SU-DHL-6 (cell line): ENCODE measurements at regions not wholly inside any gene's neighbourhood (a gene's known extent, or its start where the extent isn't known, plus 50 kb on each side); places are given as distances from the start of the nearest gene placed in this dataset.
"Not testable (repeated sequence)": the region's sequence is repeated elsewhere in the genome, so short reads cannot be mapped to it uniquely, and the experiment has no call there.

ENCODE experiments used
- H2AFZ ChIP-seq: fragments of 200-600 bp; sonication (generic); 2 replicates; pipeline ENCODE4 v1.6.1; 2014; ENCODE audit warnings: low read depth, mild to moderate bottlenecking, moderate library complexity, mixed read lengths, antibody characterized with exemption, low read length; ENCODE audit not compliant: severe bottlenecking
- H3F3A ChIP-seq: fragments of 200-600 bp; shearing (Covaris generic); 2 replicates; pipeline ENCODE4 v1.6.0; 2016; ENCODE audit warnings: antibody characterized with exemption, mild to moderate bottlenecking; ENCODE audit not compliant: insufficient read depth
- H3K27ac ChIP-seq: fragments of 200-600 bp; sonication (generic); 2 replicates; pipeline ENCODE4 v1.5.1; 2016; ENCODE audit warnings: low read depth, mild to moderate bottlenecking, low read length, moderate library complexity, mixed read lengths
- H3K27me3 ChIP-seq: fragments of 200-600 bp; sonication (generic), shearing (Covaris generic); 2 replicates; pipeline ENCODE4 v1.6.0; 2014; ENCODE audit warnings: mild to moderate bottlenecking, low read length
- H3K36me3 ChIP-seq: fragments of 200-600 bp; sonication (generic); 2 replicates; pipeline ENCODE4 v1.6.1; 2014; ENCODE audit warnings: mild to moderate bottlenecking, low read length, mixed read lengths
- H3K4me2 ChIP-seq: fragments of 300-600, 200-600 bp; shearing (Covaris generic), sonication (generic); 2 replicates; pipeline ENCODE4 v1.6.0; 2014; ENCODE audit warnings: low read length, low read depth, mild to moderate bottlenecking; ENCODE audit not compliant: poor library complexity, severe bottlenecking
- H3K4me3 ChIP-seq: fragments of 200-600 bp; sonication (generic); 2 replicates; pipeline ENCODE4 v1.5.1; 2014; ENCODE audit warnings: antibody characterized with exemption, low read length, mild to moderate bottlenecking, mixed read lengths; ENCODE audit not compliant: insufficient read depth, poor library complexity, severe bottlenecking
- H3K79me2 ChIP-seq: fragments of 200-600 bp; sonication (generic); 2 replicates; pipeline ENCODE4 v1.6.1; 2014; ENCODE audit warnings: mild to moderate bottlenecking, low read length, moderate library complexity; ENCODE audit not compliant: insufficient read depth
- H3K9ac ChIP-seq: fragments of 200-600 bp; sonication (generic); 2 replicates; pipeline ENCODE4 v1.7.0; 2014; ENCODE audit warnings: mild to moderate bottlenecking, low read length
- H3K9me2 ChIP-seq: fragments of 200-600 bp; sonication (generic); replicated peaks from 2 replicates; pipeline ENCODE4 v1.6.1; 2014; ENCODE audit warnings: low read length; ENCODE audit not compliant: insufficient read depth
- H3K9me3 ChIP-seq: fragments of 200-600 bp; sonication (generic); 2 replicates; pipeline ENCODE4 v1.6.1; 2014; ENCODE audit warnings: low read length, mixed read lengths; ENCODE audit not compliant: insufficient read depth
- H4K20me1 ChIP-seq: fragments of 200-600 bp; sonication (generic); 2 replicates; pipeline ENCODE4 v1.6.1; 2014; ENCODE audit warnings: low read depth, mild to moderate bottlenecking, antibody characterized with exemption, low read length, moderate library complexity, mixed read lengths
- CTCF ChIP-seq: fragments of 200-600 bp; sonication (generic); IDR thresholded peaks from one replicate; pipeline ENCODE4 v1.5.1; 2017; ENCODE audit warnings: antibody characterized with exemption, mild to moderate bottlenecking, low read length, moderate library complexity; ENCODE audit not compliant: insufficient read depth, poor library complexity, severe bottlenecking
- EZH2phosphoT487 ChIP-seq: fragments of 200-600 bp; sonication (generic), shearing (Covaris generic); conservative IDR thresholded peaks from 2 replicates; pipeline ENCODE4 v1.6.1; 2018; ENCODE audit warnings: mild to moderate bottlenecking, antibody characterized with exemption, low read length, moderate library complexity, mixed read lengths

DNA sequence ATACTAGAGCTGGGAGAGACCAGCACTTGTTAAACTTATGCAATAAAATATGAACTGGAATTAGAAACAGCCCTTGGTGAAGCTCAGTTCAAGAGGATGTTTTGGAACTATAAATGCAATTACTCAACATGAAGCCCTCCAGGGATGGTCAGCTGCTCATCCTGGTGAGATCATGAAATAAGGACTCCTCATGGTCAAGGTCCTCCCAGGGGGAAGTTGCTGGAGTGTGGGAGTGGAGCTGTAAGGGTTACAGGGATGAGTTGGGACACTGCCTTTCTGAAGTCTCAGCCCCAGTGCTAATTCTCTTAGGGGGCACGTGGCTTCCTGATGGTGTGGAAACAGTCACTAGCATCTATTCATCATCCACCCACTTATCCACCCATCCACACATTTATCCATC is 301.7 kb upstream of the SFSWAP start:
- no peaks in the 10 kb centered on the region for H3K27me3 ChIP-seq
- no peaks in the 10 kb centered on the region for H3K9me3 ChIP-seq
- TF ChIP-seq EZH2phosphoT487 (no peak), CTCF (no peak)
- no peak overlapping the region for H2AFZ ChIP-seq
- H3K4me3 ChIP-seq = no peak overlapping the region
- no peak overlapping the region for H3K9ac ChIP-seq
- H4K20me1 ChIP-seq = no peaks in the 10 kb centered on the region
- no peaks in the 10 kb centered on the region for H3K9me2 ChIP-seq
- no peak overlapping the region for H3K4me2 ChIP-seq
- H3K27ac ChIP-seq = no peak overlapping the region
- no peaks in the 10 kb centered on the region for H3K36me3 ChIP-seq
- H3F3A ChIP-seq = no peaks in the 10 kb centered on the region
- no peaks in the 10 kb centered on the region for H3K79me2 ChIP-seq

GRCh38 chr12:131411827-131412226 is 299.1 kb upstream of the SFSWAP start:
- H3K9ac ChIP-seq, H3F3A ChIP-seq: not testable (repeated sequence)

GRCh38 chr12:131413006-131413405 is 297.9 kb upstream of the SFSWAP start:
- Histone ChIP-seq H3K9me3 (no peaks in the 10 kb centered on the region), H3K4me2 (no peak overlapping the region), H3K27ac (no peak overlapping the region), H3K4me3 (no peak overlapping the region), H3K27me3 (no peaks in the 10 kb centered on the region), H3K9ac (no peak overlapping the region), H3F3A (no peaks in the 10 kb centered on the region), H4K20me1 (no peaks in the 10 kb centered on the region), H3K79me2 (no peaks in the 10 kb centered on the region), H3K9me2 (no peaks in the 10 kb centered on the region), H3K36me3 (no peaks in the 10 kb centered on the region), H2AFZ (no peak overlapping the region)
- no peak for TF ChIP-seq CTCF
- TF ChIP-seq EZH2phosphoT487 = no peak

More at GRCh38 chr12:131411827-131412226, 299.1 kb upstream of the SFSWAP start:
- not testable (repeated sequence) for H3K9me2 ChIP-seq, H3K79me2 ChIP-seq, H3K36me3 ChIP-seq, H2AFZ ChIP-seq, H3K9me3 ChIP-seq, H3K27me3 ChIP-seq, H4K20me1 ChIP-seq, H3K4me2 ChIP-seq, H3K4me3 ChIP-seq, H3K27ac ChIP-seq

GRCh38 chr12:131413471-131413870 is 297.4 kb upstream of the SFSWAP start:
- Histone ChIP-seq H3K9me2 (no peaks in the 10 kb centered on the region), H3F3A (no peaks in the 10 kb centered on the region), H3K36me3 (no peaks in the 10 kb centered on the region), H3K9me3 (no peaks in the 10 kb centered on the region), H3K4me3 (no peak overlapping the region), H3K9ac (no peak overlapping the region), H3K27ac (no peak overlapping the region), H4K20me1 (no peaks in the 10 kb centered on the region), H3K79me2 (no peaks in the 10 kb centered on the region), H2AFZ (no peak overlapping the region), H3K27me3 (no peaks in the 10 kb centered on the region), H3K4me2 (no peak overlapping the region)
- TF ChIP-seq EZH2phosphoT487 = no peak
- TF ChIP-seq CTCF = no peak

GRCh38 chr12:131414155-131414922 is 296.6 kb upstream of the SFSWAP start:
- not testable (repeated sequence) for H3K9me2 ChIP-seq, H4K20me1 ChIP-seq, H3K27me3 ChIP-seq, H3K27ac ChIP-seq, H2AFZ ChIP-seq, H3K36me3 ChIP-seq, H3K4me3 ChIP-seq, H3K79me2 ChIP-seq, H3F3A ChIP-seq, H3K4me2 ChIP-seq, H3K9ac ChIP-seq, H3K9me3 ChIP-seq
